GM18511 (cell line): ENCODE measurements at regions not wholly inside any gene's neighbourhood (a gene's known extent, or its start where the extent isn't known, plus 50 kb on each side); places are given as distances from the start of the nearest gene placed in this dataset.

Source experiments
- ATAC-seq: cut with Tn5 transposase; IDR thresholded peaks from one replicate; pipeline ENCODE4 v1.9.1; 2021; ENCODE audit warnings: mild to moderate bottlenecking, moderate library complexity; ENCODE audit not compliant: unreplicated experiment

GRCh38 chr15:100734586-100734985 is 132.2 kb downstream of the ASB7 start:
- ATAC-seq, result no peak

- ATAC-seq, result no peak
Observed at GRCh38 chr15:100735129-100736053, 133.0 kb downstream of the ASB7 start.

- ATAC-seq, result no peak
Observed at GRCh38 chr15:100737214-100737613, 134.8 kb downstream of the ASB7 start.

GRCh38 chr15:100738614-100739013 is 136.2 kb downstream of the ASB7 start:
- no peak for ATAC-seq

- ATAC-seq, result no peak
Observed at GRCh38 chr15:100740138-100740537, 137.7 kb downstream of the ASB7 start.

- ATAC-seq, result no peak
Observed at GRCh38 chr15:100751585-100751984, 128.0 kb upstream of the ALDH1A3 start.

GRCh38 chr15:100753503-100753902 is 126.1 kb upstream of the ALDH1A3 start:
- ATAC-seq, result no peak

GRCh38 chr15:100757661-100758060 is 122.0 kb upstream of the ALDH1A3 start:
- ATAC-seq, result no peak

- ATAC-seq, result no peak
Observed at GRCh38 chr15:100758555-100758954, 121.1 kb upstream of the ALDH1A3 start.

- ATAC-seq, result no peak
Observed at GRCh38 chr15:100759106-100759505, 120.5 kb upstream of the ALDH1A3 start.

- no peak for ATAC-seq
Observed at GRCh38 chr15:100759698-100760356, 119.8 kb upstream of the ALDH1A3 start.

GRCh38 chr15:100760357-100760903 is 119.2 kb upstream of the ALDH1A3 start:
- ATAC-seq, result no peak

- no peak for ATAC-seq
Observed at GRCh38 chr15:100761290-100761935, 118.2 kb upstream of the ALDH1A3 start.

- ATAC-seq, result no peak
Observed at GRCh38 chr15:100762289-100762688, 117.3 kb upstream of the ALDH1A3 start.

GRCh38 chr15:100762913-100763834 is 116.5 kb upstream of the ALDH1A3 start:
- no peak for ATAC-seq

GRCh38 chr15:100763835-100764750 is 115.5 kb upstream of the ALDH1A3 start:
- ATAC-seq, result no peak

- no peak for ATAC-seq
Observed at GRCh38 chr15:100764778-100765466, 114.7 kb upstream of the ALDH1A3 start.

- no peak for ATAC-seq
Observed at GRCh38 chr15:100765467-100766241, 114.0 kb upstream of the ALDH1A3 start.
